GM13976 (cell line): ENCODE measurements at regions not wholly inside any gene's neighbourhood (a gene's known extent, or its start where the extent isn't known, plus 50 kb on each side); places are given as distances from the start of the nearest gene placed in this dataset.

Experiments
- DNase-seq: peaks from one replicate; pipeline ENCODE4 v3.0.0; 2012; ENCODE audit warnings: low spot score
- in situ Hi-C: fragments of 300-500 bp; cut with MboI; formaldehyde crosslinking; loops from one replicate; pipeline ENCODE4 v1.12.0; 2022; ENCODE audit warnings: low sequenced_read_pairs, mixed read lengths, inconsistent platforms; ENCODE audit not compliant: unreplicated experiment
- TF ChIP-seq, protein P1 (sequence below): IDR thresholded peaks from 2 replicates; pipeline ENCODE4 v1.5.1; 2012; ENCODE audit warnings: borderline replicate concordance, mild to moderate bottlenecking; ENCODE audit not compliant: insufficient read depth; ENCODE audit errors: extremely low read depth, missing control alignments, control extremely low read depth

DNA sequence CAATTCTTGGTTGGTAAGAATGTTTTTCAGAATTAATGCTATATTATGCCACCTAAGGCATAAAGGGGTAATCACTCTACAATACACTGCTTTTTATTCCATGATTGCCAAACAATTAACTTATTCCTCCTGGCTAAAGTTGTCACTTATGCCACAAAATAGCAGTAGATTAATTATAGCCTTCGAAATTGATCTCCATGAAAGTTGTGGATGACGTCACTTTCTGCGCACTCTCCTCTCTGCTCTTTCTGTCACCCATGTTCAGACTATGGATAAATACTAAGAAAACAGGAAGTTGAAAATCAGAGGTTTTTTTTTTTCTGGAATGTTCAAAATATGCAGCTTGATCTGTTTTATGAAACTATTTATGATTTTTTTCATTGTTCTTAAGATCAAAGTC is 790.1 kb upstream of the CNTN5 start:
- no peak for DNase-seq
- in situ Hi-C loops, result no loop called here
- TF ChIP-seq, protein P1, sequence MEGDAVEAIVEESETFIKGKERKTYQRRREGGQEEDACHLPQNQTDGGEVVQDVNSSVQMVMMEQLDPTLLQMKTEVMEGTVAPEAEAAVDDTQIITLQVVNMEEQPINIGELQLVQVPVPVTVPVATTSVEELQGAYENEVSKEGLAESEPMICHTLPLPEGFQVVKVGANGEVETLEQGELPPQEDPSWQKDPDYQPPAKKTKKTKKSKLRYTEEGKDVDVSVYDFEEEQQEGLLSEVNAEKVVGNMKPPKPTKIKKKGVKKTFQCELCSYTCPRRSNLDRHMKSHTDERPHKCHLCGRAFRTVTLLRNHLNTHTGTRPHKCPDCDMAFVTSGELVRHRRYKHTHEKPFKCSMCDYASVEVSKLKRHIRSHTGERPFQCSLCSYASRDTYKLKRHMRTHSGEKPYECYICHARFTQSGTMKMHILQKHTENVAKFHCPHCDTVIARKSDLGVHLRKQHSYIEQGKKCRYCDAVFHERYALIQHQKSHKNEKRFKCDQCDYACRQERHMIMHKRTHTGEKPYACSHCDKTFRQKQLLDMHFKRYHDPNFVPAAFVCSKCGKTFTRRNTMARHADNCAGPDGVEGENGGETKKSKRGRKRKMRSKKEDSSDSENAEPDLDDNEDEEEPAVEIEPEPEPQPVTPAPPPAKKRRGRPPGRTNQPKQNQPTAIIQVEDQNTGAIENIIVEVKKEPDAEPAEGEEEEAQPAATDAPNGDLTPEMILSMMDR, result no peak

DNA sequence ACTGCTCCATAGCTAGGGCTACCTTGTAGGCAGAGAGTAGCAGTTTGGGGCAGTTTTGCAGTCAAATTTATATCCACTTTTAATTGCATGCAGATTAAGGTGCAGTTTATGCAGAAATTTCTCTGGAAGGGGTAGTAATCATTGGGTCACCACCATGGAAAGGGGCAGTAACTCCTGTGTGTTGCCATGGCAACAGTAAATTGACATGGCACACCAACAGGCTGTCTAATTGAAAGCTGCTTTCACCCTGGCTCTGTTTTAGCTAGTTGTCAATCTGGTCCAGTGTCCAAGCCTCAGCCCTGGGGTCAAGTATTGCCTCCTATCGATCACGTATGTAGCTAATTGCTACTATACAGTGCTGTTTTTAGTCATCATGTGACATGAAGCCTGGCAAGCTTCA is 786.1 kb upstream of the CNTN5 start:
- in situ Hi-C loops, result no loop called here
- no peak for DNase-seq

DNA sequence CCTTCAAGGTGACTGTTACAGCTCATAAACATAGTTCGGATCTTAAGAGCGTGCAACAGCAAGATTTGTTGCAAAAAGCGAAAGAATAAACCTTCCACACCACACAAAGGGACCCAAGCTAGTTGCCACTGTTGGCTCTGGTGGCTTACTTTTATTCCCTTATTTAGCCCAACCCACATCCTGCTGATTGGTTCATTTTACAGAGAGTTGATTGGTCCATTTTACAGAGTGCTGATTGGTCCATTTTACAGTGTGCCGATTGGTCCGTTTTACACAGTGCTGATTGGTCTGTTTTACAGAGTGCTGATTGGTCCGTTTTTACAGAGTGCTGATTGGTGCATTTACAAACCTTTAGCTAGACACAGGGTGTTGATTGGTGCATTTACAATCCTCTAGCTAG is 776.9 kb upstream of the CNTN5 start:
- TF ChIP-seq, protein P1, result no peak
- DNase-seq, result no peak
- in situ Hi-C loops, result no loop called here

More for the DNA sequence above, 786.1 kb upstream of the CNTN5 start:
- TF ChIP-seq, protein P1, result no peak

DNA sequence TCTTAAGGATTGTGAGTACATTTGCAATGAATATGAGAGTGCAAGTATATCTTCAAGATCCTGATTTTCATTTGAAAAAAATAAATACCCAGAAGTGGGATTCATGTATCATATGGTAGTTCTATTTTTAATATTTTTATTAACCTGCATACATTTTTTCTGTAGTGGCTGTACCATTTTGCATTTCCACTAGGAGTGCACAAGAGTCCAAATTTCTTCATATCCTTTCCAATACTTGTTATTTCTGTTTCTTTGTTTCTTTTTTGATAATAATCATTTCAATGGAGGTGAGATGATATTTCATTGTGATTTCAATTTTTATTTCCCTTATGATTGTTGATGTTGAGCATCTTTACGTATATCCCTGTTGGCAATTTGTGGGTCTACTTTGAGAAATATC is 759.8 kb upstream of the CNTN5 start:
- in situ Hi-C loops, result no loop called here
- TF ChIP-seq, protein P1, result no peak
- no peak for DNase-seq

- DNase-seq, result no peak
- in situ Hi-C loops, result no loop called here
- TF ChIP-seq, protein P1, result no peak
These were observed 743.4 kb upstream of the CNTN5 start for GRCh38 chr11:98277251-98277912.

DNA sequence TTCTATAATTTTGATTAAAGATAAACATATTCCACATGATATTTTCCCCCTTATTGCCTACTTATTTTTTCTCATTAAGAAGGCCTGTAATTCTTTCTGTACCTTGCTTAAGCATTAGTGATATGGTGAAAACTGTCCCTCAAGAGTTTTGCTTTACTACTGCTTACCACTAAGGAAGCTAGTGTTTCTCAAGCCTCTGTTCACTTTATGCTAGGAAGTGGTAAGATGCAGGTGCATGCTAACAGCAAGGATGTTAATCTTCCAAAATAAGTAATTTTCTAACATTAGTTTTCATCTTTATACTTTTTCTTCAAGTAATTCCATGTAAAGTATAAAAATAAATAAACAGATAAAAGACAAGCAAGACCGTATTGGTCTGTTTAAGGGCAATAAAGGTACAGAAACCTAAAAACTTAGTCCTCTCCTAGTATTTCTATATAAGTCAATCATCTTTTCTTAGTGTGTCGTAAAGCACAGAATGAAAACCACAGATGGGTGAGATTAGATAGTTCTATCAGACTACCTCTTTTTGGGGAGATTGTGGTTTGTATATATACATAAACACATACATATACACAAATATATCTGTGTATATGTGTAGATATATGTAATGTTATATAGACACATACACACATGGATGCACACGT is 731.0 kb upstream of the CNTN5 start:
- in situ Hi-C loops, result no loop called here
- DNase-seq, result no peak
- TF ChIP-seq, protein P1, result no peak
